SK-N-SH treated with all-trans-retinoic acid at 6 μM for 48 hours (cell line): ENCODE measurements at regions not wholly inside any gene's neighbourhood (a gene's known extent, or its start where the extent isn't known, plus 50 kb on each side); places are given as distances from the start of the nearest gene placed in this dataset.

Source experiments
- ATAC-seq: fragments of 200-7000 bp; cut with Tn5 transposase; 3 replicates; pipeline ENCODE4 v1.9.1; 2020; ENCODE audit warnings: mild to moderate bottlenecking, moderate library complexity
- ARNTL ChIP-seq: fragments of 450-650 bp; formaldehyde crosslinking; IDR thresholded peaks from 2 replicates; pipeline ENCODE4 v1.5.0; 2020; ENCODE audit warnings: low read depth, mild to moderate bottlenecking, moderate library complexity, borderline replicate concordance
- BACH2 ChIP-seq: fragments of 250-450 bp; sonication (Bioruptor Pico); IDR thresholded peaks from 2 replicates; pipeline ENCODE4 v1.9.0; 2021; ENCODE audit warnings: mild to moderate bottlenecking, borderline replicate concordance
- CSDC2 ChIP-seq: fragments of 250-450 bp; sonication (Bioruptor Pico); IDR thresholded peaks from 2 replicates; pipeline ENCODE4 v1.5.0; 2020; ENCODE audit warnings: mild to moderate bottlenecking, moderate library complexity
- CSRNP3 ChIP-seq: fragments of 250-450 bp; sonication (Bioruptor Pico); IDR thresholded peaks from 2 replicates; pipeline ENCODE4 v1.5.1; 2021; ENCODE audit warnings: mild to moderate bottlenecking, moderate library complexity
- ESRRG ChIP-seq: fragments of 250-450 bp; sonication (Bioruptor Pico); IDR thresholded peaks from 2 replicates; pipeline ENCODE4 v1.6.1; 2021; ENCODE audit warnings: mild to moderate bottlenecking
- GLIS3 ChIP-seq: fragments of 250-450 bp; sonication (Bioruptor Pico); IDR thresholded peaks from 2 replicates; pipeline ENCODE4 v1.5.0; 2020; ENCODE audit warnings: mild to moderate bottlenecking, moderate library complexity
- ISL1 ChIP-seq: fragments of 250-450 bp; sonication (Bioruptor Pico); IDR thresholded peaks from 2 replicates; pipeline ENCODE4 v2.1.2; 2022; ENCODE audit warnings: mild to moderate bottlenecking, moderate library complexity
- PPARA ChIP-seq: fragments of 250-450 bp; sonication (Bioruptor Pico); IDR thresholded peaks from 2 replicates; pipeline ENCODE4 v1.5.0; 2020; ENCODE audit warnings: mild to moderate bottlenecking, borderline replicate concordance
- RARB ChIP-seq: fragments of 250-450 bp; sonication (Bioruptor Pico); IDR thresholded peaks from 2 replicates; pipeline ENCODE4 v1.8.0; 2021; ENCODE audit warnings: mild to moderate bottlenecking, moderate library complexity
- SNAI2 ChIP-seq: fragments of 250-450 bp; sonication (Bioruptor Pico); IDR thresholded peaks from 2 replicates; pipeline ENCODE4 v1.5.0; 2020; ENCODE audit warnings: mild to moderate bottlenecking, moderate library complexity
- TCF4 ChIP-seq: fragments of 250-450 bp; sonication (Bioruptor Pico); IDR thresholded peaks from 2 replicates; pipeline ENCODE4 v1.8.0; 2021; ENCODE audit warnings: mild to moderate bottlenecking, moderate library complexity, borderline replicate concordance
- TOX ChIP-seq: fragments of 250-450 bp; sonication (Bioruptor Pico); IDR thresholded peaks from 2 replicates; pipeline ENCODE4 v1.8.0; 2021; ENCODE audit warnings: mild to moderate bottlenecking, moderate library complexity, borderline replicate concordance
- TSHZ2 ChIP-seq: fragments of 250-450 bp; sonication (Bioruptor Pico); IDR thresholded peaks from 2 replicates; pipeline ENCODE4 v1.5.0; 2020; ENCODE audit warnings: mild to moderate bottlenecking, moderate library complexity
- ZC3H10 ChIP-seq: fragments of 250-450 bp; sonication (Bioruptor Pico); IDR thresholded peaks from 2 replicates; pipeline ENCODE4 v1.5.1; 2021; ENCODE audit warnings: mild to moderate bottlenecking, moderate library complexity
- ZFP3 ChIP-seq: fragments of 250-450 bp; sonication (Bioruptor Pico); IDR thresholded peaks from 2 replicates; pipeline ENCODE4 v1.5.0; 2020; ENCODE audit warnings: mild to moderate bottlenecking, moderate library complexity
- ZFP30 ChIP-seq: fragments of 450-650 bp; formaldehyde crosslinking; IDR thresholded peaks from 2 replicates; pipeline ENCODE4 v1.5.0; 2022; ENCODE audit warnings: mild to moderate bottlenecking, moderate library complexity
- ZNF565 ChIP-seq: fragments of 450-650 bp; formaldehyde crosslinking; conservative IDR thresholded peaks from 2 replicates; pipeline ENCODE4 v1.5.0; 2020; ENCODE audit warnings: low read depth, mild to moderate bottlenecking, moderate library complexity
- ZNF70 ChIP-seq: fragments of 450-650 bp; formaldehyde crosslinking; IDR thresholded peaks from 2 replicates; pipeline ENCODE4 v1.5.0; 2020; ENCODE audit warnings: mild to moderate bottlenecking, moderate library complexity
- ZNF8 ChIP-seq: fragments of 450-650 bp; formaldehyde crosslinking; IDR thresholded peaks from 2 replicates; pipeline ENCODE4 v1.5.0; 2020; ENCODE audit warnings: mild to moderate bottlenecking, moderate library complexity
- TF ChIP-seq, protein P1 (sequence below): fragments of 250-450 bp; sonication (Bioruptor Pico); IDR thresholded peaks from 2 replicates; pipeline ENCODE4 v1.8.0; 2021; ENCODE audit warnings: low read depth, mild to moderate bottlenecking, moderate library complexity, borderline replicate concordance
- TF ChIP-seq, protein P2 (sequence below): fragments of 250-450 bp; sonication (Bioruptor Pico); IDR thresholded peaks from 2 replicates; pipeline ENCODE4 v1.8.0; 2020; ENCODE audit warnings: mild to moderate bottlenecking, moderate library complexity, borderline replicate concordance
- TF ChIP-seq, protein P3 (sequence below): fragments of 250-450 bp; sonication (Bioruptor Pico); IDR thresholded peaks from 2 replicates; pipeline ENCODE4 v1.5.1; 2020; ENCODE audit warnings: low read depth, mild to moderate bottlenecking, moderate library complexity

DNA sequence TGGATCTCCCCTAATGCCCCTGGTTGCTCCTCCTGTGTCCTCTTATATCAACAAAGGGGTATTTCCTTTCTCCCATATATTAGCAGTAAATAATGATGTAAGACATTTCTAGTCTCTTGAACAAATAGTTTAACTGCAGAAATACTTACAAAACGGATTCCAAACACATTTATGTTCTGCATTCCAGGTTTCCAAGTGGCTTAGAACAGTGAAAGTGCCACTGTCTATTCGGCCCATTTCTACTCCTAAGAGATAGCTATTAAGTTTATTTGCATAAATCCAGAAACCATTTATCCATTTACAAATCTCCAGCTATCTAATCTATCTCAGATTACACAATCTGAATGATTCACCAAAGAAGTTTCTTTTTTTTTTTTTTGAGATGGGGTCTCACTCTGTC, 55.8 kb upstream of the FRMD4B start:
- ATAC-seq: no peak
- no peak for TF ChIP-seq ARNTL (CRISPR knock-in tag)
- TF ChIP-seq BACH2 (CRISPR knock-in tag): no peak
- TF ChIP-seq ZFP30 (CRISPR knock-in tag): no peak
- no peak for TF ChIP-seq SNAI2 (CRISPR knock-in tag)
- TF ChIP-seq, protein P1, sequence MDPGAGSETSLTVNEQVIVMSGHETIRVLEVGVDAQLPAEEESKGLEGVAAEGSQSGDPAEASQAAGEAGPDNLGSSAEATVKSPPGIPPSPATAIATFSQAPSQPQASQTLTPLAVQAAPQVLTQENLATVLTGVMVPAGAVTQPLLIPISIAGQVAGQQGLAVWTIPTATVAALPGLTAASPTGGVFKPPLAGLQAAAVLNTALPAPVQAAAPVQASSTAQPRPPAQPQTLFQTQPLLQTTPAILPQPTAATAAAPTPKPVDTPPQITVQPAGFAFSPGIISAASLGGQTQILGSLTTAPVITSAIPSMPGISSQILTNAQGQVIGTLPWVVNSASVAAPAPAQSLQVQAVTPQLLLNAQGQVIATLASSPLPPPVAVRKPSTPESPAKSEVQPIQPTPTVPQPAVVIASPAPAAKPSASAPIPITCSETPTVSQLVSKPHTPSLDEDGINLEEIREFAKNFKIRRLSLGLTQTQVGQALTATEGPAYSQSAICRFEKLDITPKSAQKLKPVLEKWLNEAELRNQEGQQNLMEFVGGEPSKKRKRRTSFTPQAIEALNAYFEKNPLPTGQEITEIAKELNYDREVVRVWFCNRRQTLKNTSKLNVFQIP (CRISPR knock-in tag): no peak
- TF ChIP-seq, protein P2, sequence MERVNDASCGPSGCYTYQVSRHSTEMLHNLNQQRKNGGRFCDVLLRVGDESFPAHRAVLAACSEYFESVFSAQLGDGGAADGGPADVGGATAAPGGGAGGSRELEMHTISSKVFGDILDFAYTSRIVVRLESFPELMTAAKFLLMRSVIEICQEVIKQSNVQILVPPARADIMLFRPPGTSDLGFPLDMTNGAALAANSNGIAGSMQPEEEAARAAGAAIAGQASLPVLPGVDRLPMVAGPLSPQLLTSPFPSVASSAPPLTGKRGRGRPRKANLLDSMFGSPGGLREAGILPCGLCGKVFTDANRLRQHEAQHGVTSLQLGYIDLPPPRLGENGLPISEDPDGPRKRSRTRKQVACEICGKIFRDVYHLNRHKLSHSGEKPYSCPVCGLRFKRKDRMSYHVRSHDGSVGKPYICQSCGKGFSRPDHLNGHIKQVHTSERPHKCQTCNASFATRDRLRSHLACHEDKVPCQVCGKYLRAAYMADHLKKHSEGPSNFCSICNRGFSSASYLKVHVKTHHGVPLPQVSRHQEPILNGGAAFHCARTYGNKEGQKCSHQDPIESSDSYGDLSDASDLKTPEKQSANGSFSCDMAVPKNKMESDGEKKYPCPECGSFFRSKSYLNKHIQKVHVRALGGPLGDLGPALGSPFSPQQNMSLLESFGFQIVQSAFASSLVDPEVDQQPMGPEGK (CRISPR knock-in tag): no peak
- TF ChIP-seq ESRRG (CRISPR knock-in tag): no peak
- no peak for TF ChIP-seq ZNF70 (CRISPR knock-in tag)
- TF ChIP-seq ZNF565: no peak
- no peak for TF ChIP-seq ZNF8 (CRISPR knock-in tag)
- TF ChIP-seq RARB (CRISPR knock-in tag): no peak
- TF ChIP-seq ISL1: no peak
- TF ChIP-seq TOX (CRISPR knock-in tag): no peak
- TF ChIP-seq GLIS3 (CRISPR knock-in tag): no peak
- TF ChIP-seq CSDC2: no peak
- TF ChIP-seq ZFP3 (CRISPR knock-in tag): no peak
- no peak for TF ChIP-seq ZC3H10 (CRISPR knock-in tag)
- TF ChIP-seq TCF4 (CRISPR knock-in tag): no peak
- no peak for TF ChIP-seq PPARA
- no peak for TF ChIP-seq CSRNP3 (CRISPR knock-in tag)

DNA sequence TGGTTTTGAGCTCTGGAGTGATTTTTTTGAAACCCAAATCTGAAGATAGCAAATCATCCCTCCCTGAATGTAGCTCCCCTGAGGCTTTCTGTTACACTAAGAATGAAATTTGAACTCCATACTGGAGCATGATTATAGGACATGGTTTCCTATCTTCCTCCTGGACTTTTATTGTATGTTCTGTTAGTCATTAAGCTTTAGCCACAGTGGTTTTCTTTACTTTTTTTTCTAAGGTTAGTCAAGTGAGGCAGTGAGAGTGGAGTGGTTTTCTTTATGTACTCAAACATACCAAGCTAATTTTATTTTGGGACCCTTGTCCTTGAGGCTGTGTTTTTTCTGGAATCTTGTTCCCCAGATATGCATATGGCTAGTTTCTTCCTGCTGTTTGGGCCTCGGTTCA, 55.2 kb upstream of the FRMD4B start:
- ATAC-seq: no peak
- TF ChIP-seq, protein P3, sequence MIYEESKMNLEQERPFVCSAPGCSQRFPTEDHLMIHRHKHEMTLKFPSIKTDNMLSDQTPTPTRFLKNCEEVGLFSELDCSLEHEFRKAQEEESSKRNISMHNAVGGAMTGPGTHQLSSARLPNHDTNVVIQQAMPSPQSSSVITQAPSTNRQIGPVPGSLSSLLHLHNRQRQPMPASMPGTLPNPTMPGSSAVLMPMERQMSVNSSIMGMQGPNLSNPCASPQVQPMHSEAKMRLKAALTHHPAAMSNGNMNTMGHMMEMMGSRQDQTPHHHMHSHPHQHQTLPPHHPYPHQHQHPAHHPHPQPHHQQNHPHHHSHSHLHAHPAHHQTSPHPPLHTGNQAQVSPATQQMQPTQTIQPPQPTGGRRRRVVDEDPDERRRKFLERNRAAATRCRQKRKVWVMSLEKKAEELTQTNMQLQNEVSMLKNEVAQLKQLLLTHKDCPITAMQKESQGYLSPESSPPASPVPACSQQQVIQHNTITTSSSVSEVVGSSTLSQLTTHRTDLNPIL (CRISPR knock-in tag): no peak
- TF ChIP-seq ZC3H10 (CRISPR knock-in tag): no peak
- TF ChIP-seq ZFP3 (CRISPR knock-in tag): no peak
- TF ChIP-seq BACH2 (CRISPR knock-in tag): no peak
- TF ChIP-seq CSDC2: no peak
- TF ChIP-seq, protein P1 (CRISPR knock-in tag): no peak
- no peak for TF ChIP-seq ARNTL (CRISPR knock-in tag)
- TF ChIP-seq, protein P2 (CRISPR knock-in tag): no peak
- no peak for TF ChIP-seq TOX (CRISPR knock-in tag)
- no peak for TF ChIP-seq GLIS3 (CRISPR knock-in tag)
- TF ChIP-seq ZNF565: no peak
- no peak for TF ChIP-seq PPARA
- no peak for TF ChIP-seq ZNF70 (CRISPR knock-in tag)
- no peak for TF ChIP-seq RARB (CRISPR knock-in tag)
- TF ChIP-seq CSRNP3 (CRISPR knock-in tag): no peak
- TF ChIP-seq TSHZ2: no peak
- no peak for TF ChIP-seq TCF4 (CRISPR knock-in tag)
- no peak for TF ChIP-seq ESRRG (CRISPR knock-in tag)
